ENCODE measurements at regions not wholly inside any gene's neighbourhood (a gene's known extent, or its start where the extent isn't known, plus 50 kb on each side); places are given as distances from the start of the nearest gene placed in this dataset.

- POLR2A ChIA-PET (ENCODE audit: unreplicated experiment), result no interaction called here
Observed at GRCh38 chr10:46234431-46235060, 52.3 kb upstream of the ANTXRL start.

GRCh38 chr10:46235705-46236545 is 50.9 kb upstream of the ANTXRL start:
- no peak overlapping the region for H2AFZ ChIP-seq
- H3K9me2 ChIP-seq (ENCODE audit: insufficient read depth), result no peaks in the 10 kb centered on the region
- TF ChIP-seq EZH2 (IDR thresholded peaks at IDR 0.05; ENCODE audit: low read depth), result no peak
- TF ChIP-seq CTCF (conservative IDR thresholded peaks at IDR 0.05), result no peak
- H3K27me3 ChIP-seq (ENCODE audit: insufficient read depth, low read depth), result no peaks in the 10 kb centered on the region
- no peaks in the 10 kb centered on the region for H3K4me1 ChIP-seq (replicated peaks; ENCODE audit: insufficient read depth)
- H3F3A ChIP-seq (ENCODE audit: insufficient read depth, low read depth), result no peaks in the 10 kb centered on the region
- H4K20me1 ChIP-seq (ENCODE audit: insufficient read depth), result no peaks in the 10 kb centered on the region
- H3K36me3 ChIP-seq (ENCODE audit: low read depth), result no peaks in the 10 kb centered on the region
- H3K9me3 ChIP-seq (ENCODE audit: insufficient read depth, low read depth), result no peaks in the 10 kb centered on the region
- POLR2A ChIA-PET (ENCODE audit: unreplicated experiment), result no interaction called here
- CTCF ChIA-PET, result no interaction called here
- H3K27ac ChIP-seq, result no peak overlapping the region
- DNase-seq, result peak in 1 of 2 experiments; percentile 21
- no peaks in the 10 kb centered on the region for H3K79me2 ChIP-seq (ENCODE audit: low read depth)
- BruUV-seq (replicated peaks), result no TSS peak
- no peak overlapping the region for H3K4me2 ChIP-seq
- intact Hi-C loops (cut with micrococcal nuclease; ENCODE audit: unreplicated experiment), result no loop called here
- no peak overlapping the region for H3K4me3 ChIP-seq

More at GRCh38 chr10:46234431-46235060, 52.3 kb upstream of the ANTXRL start:
- Histone ChIP-seq H4K20me1 (ENCODE audit: insufficient read depth) (no peaks in the 10 kb centered on the region), H3K27ac (no peak overlapping the region), H3K4me3 (no peak overlapping the region), H3K9me2 (ENCODE audit: insufficient read depth) (no peaks in the 10 kb centered on the region), H3F3A (ENCODE audit: insufficient read depth, low read depth) (0 out of 2 replicates have a peak, but pooled peaks cover 5% of the 10 kb centered on the region), H3K4me2 (no peak overlapping the region), H3K36me3 (ENCODE audit: low read depth) (no peaks in the 10 kb centered on the region), H3K9me3 (ENCODE audit: insufficient read depth, low read depth) (no peaks in the 10 kb centered on the region), H3K4me1 (replicated peaks; ENCODE audit: insufficient read depth) (peaks cover 3% of the 10 kb centered on the region; the same call in 1 of the 2 replicates), H2AFZ (no peak overlapping the region), H3K79me2 (ENCODE audit: low read depth) (no peaks in the 10 kb centered on the region), H3K27me3 (ENCODE audit: insufficient read depth, low read depth) (no peaks in the 10 kb centered on the region)
- TF ChIP-seq EZH2 (IDR thresholded peaks at IDR 0.05; ENCODE audit: low read depth), result no peak
- no peak for TF ChIP-seq CTCF (conservative IDR thresholded peaks at IDR 0.05)
- intact Hi-C loops (cut with micrococcal nuclease; ENCODE audit: unreplicated experiment), result no loop called here
- peak in 1 of 2 experiments; percentile 17 for DNase-seq
- CTCF ChIA-PET, result no interaction called here
- no TSS peak for BruUV-seq (replicated peaks)

GRCh38 chr10:46236546-46236887 is 50.3 kb upstream of the ANTXRL start:
- no peaks in the 10 kb centered on the region for H3F3A ChIP-seq (ENCODE audit: insufficient read depth, low read depth)
- no peaks in the 10 kb centered on the region for H3K79me2 ChIP-seq (ENCODE audit: low read depth)
- ChIA-PET POLR2A (ENCODE audit: unreplicated experiment) (no interaction called here), CTCF (no interaction called here)
- H3K4me3 ChIP-seq, result no peak overlapping the region
- H3K9me2 ChIP-seq (ENCODE audit: insufficient read depth), result no peaks in the 10 kb centered on the region
- no peaks in the 10 kb centered on the region for H4K20me1 ChIP-seq (ENCODE audit: insufficient read depth)
- H3K27ac ChIP-seq, result no peak overlapping the region
- no peak overlapping the region for H2AFZ ChIP-seq
- peak in 1 of 2 experiments; percentile 8 for DNase-seq
- H3K27me3 ChIP-seq (ENCODE audit: insufficient read depth, low read depth), result no peaks in the 10 kb centered on the region
- H3K4me2 ChIP-seq, result no peak overlapping the region
- H3K36me3 ChIP-seq (ENCODE audit: low read depth), result no peaks in the 10 kb centered on the region
- no peaks in the 10 kb centered on the region for H3K4me1 ChIP-seq (replicated peaks; ENCODE audit: insufficient read depth)
- intact Hi-C loops (cut with micrococcal nuclease; ENCODE audit: unreplicated experiment), result no loop called here
- no TSS peak for BruUV-seq (replicated peaks)
- H3K9me3 ChIP-seq (ENCODE audit: insufficient read depth, low read depth), result no peaks in the 10 kb centered on the region
- TF ChIP-seq EZH2 (IDR thresholded peaks at IDR 0.05; ENCODE audit: low read depth), result no peak
- no peak for TF ChIP-seq CTCF (conservative IDR thresholded peaks at IDR 0.05)

All from PC-9 (cell line).